WTC11 (cell line): ENCODE measurements at regions not wholly inside any gene's neighbourhood (a gene's known extent, or its start where the extent isn't known, plus 50 kb on each side); places are given as distances from the start of the nearest gene placed in this dataset.

ENCODE experiments used
- ATAC-seq: fragments of 200-7000 bp; cut with Tn5 transposase; 2 replicates; pipeline ENCODE4 v1.10.0; 2021; ENCODE audit warnings: mild to moderate bottlenecking, moderate library complexity
- CTCF ChIA-PET: fragments of 300-600 bp; sonication (Branson Sonifier 250); formaldehyde crosslinking; loops from one replicate; lab custom pipeline; 2021; ENCODE audit warnings: antibody characterized with exemption; lab: Charles Lee
- POLR2A ChIA-PET: fragments of 350-600 bp; sonication (Branson Sonifier 250); formaldehyde crosslinking; loops from one replicate; lab custom pipeline; 2021; ENCODE audit warnings: antibody characterized with exemption; lab: Charles Lee
- DNase-seq: peaks from one replicate; pipeline ENCODE4 v3.0.0; 2021; ENCODE audit warnings: low spot score
- H3K27ac Mint-ChIP-seq: 2 replicates; pipeline ENCODE4 v1.8.0; 2021; ENCODE audit warnings: mixed read lengths
- H3K27me3 Mint-ChIP-seq: 2 replicates; pipeline ENCODE4 v1.8.0; 2021; ENCODE audit warnings: low read depth, mild to moderate bottlenecking, moderate library complexity, mixed read lengths
- H3K36me3 Mint-ChIP-seq: 2 replicates; pipeline ENCODE4 v1.8.0; 2021; ENCODE audit warnings: mixed read lengths
- H3K4me1 Mint-ChIP-seq: 2 replicates; pipeline ENCODE4 v1.8.0; 2022; ENCODE audit warnings: mixed read lengths
- H3K4me3 Mint-ChIP-seq: 2 replicates; pipeline ENCODE4 v1.8.0; 2021; ENCODE audit warnings: mild to moderate bottlenecking, moderate library complexity, mixed read lengths
- H3K9me3 Mint-ChIP-seq: 2 replicates; pipeline ENCODE4 v1.8.0; 2021; ENCODE audit warnings: mixed read lengths
- ATF2 ChIP-seq: sonication (generic); formaldehyde crosslinking; IDR thresholded peaks from 2 replicates; pipeline ENCODE4 v1.8.1; 2022; ENCODE audit warnings: low read depth, missing genetic modification reagents, borderline replicate concordance
- CDX4 ChIP-seq: fragments of 250-450 bp; sonication (Bioruptor Pico); IDR thresholded peaks from 2 replicates; pipeline ENCODE4 v1.9.0; 2021; ENCODE audit warnings: moderate library complexity, mild to moderate bottlenecking, inconsistent platforms, borderline replicate concordance
- ERG ChIP-seq: fragments of 250-450 bp; sonication (Bioruptor Pico); IDR thresholded peaks from 2 replicates; pipeline ENCODE4 v1.8.0; 2021; ENCODE audit warnings: mild to moderate bottlenecking
- PREB ChIP-seq: sonication (generic); formaldehyde crosslinking; IDR thresholded peaks from 2 replicates; pipeline ENCODE4 v1.8.1; 2022; ENCODE audit warnings: mild to moderate bottlenecking, missing genetic modification reagents, moderate library complexity, borderline replicate concordance
- RORB ChIP-seq: fragments of 250-450 bp; sonication (Bioruptor Pico); IDR thresholded peaks from 2 replicates; pipeline ENCODE4 v1.9.0; 2021; ENCODE audit warnings: mild to moderate bottlenecking
- ZBTB21 ChIP-seq: sonication (generic); formaldehyde crosslinking; IDR thresholded peaks from 2 replicates; pipeline ENCODE4 v1.8.1; 2023; ENCODE audit warnings: mild to moderate bottlenecking, missing genetic modification reagents, borderline replicate concordance
- ZNF121 ChIP-seq: sonication (generic); formaldehyde crosslinking; IDR thresholded peaks from 2 replicates; pipeline ENCODE4 v1.8.0; 2023; ENCODE audit warnings: missing genetic modification reagents
- ZNF232 ChIP-seq: sonication (generic); formaldehyde crosslinking; IDR thresholded peaks from 2 replicates; pipeline ENCODE4 v1.8.0; 2022; ENCODE audit warnings: mild to moderate bottlenecking, missing genetic modification reagents
- ZNF317 ChIP-seq: sonication (generic); formaldehyde crosslinking; IDR thresholded peaks from 2 replicates; pipeline ENCODE4 v1.8.1; 2023; ENCODE audit warnings: low read depth, mild to moderate bottlenecking, moderate library complexity, missing genetic modification reagents, borderline replicate concordance
- ZNF512 ChIP-seq: sonication (generic); formaldehyde crosslinking; IDR thresholded peaks from 2 replicates; pipeline ENCODE4 v1.8.1; 2022; ENCODE audit warnings: missing genetic modification reagents, borderline replicate concordance
- TF ChIP-seq, protein P1 (sequence below): sonication (generic); formaldehyde crosslinking; IDR thresholded peaks from 2 replicates; pipeline ENCODE4 v1.8.1; 2023; ENCODE audit warnings: mild to moderate bottlenecking, missing genetic modification reagents, borderline replicate concordance
- TF ChIP-seq, protein P2 (sequence below): sonication (generic); formaldehyde crosslinking; IDR thresholded peaks from 2 replicates; pipeline ENCODE4 v1.8.1; 2023; ENCODE audit warnings: mild to moderate bottlenecking, moderate library complexity, missing genetic modification reagents
- TF ChIP-seq, protein P3 (sequence below): sonication (generic); formaldehyde crosslinking; IDR thresholded peaks from 2 replicates; pipeline ENCODE4 v1.8.0; 2022; ENCODE audit warnings: mild to moderate bottlenecking, missing genetic modification reagents
- TF ChIP-seq, protein P4 (sequence below): fragments of 250-450 bp; sonication (Bioruptor Pico); IDR thresholded peaks from 2 replicates; pipeline ENCODE4 v1.9.0; 2021; ENCODE audit warnings: mild to moderate bottlenecking
- TF ChIP-seq, protein P5 (sequence below): sonication (generic); formaldehyde crosslinking; IDR thresholded peaks from 2 replicates; pipeline ENCODE4 v1.8.1; 2023; ENCODE audit warnings: mild to moderate bottlenecking, missing genetic modification reagents, moderate library complexity
- TF ChIP-seq, protein P6 (sequence below): sonication (generic); formaldehyde crosslinking; IDR thresholded peaks from 2 replicates; pipeline ENCODE4 v1.8.1; 2022; ENCODE audit warnings: low read depth, mild to moderate bottlenecking, moderate library complexity, missing genetic modification reagents, borderline replicate concordance

DNA sequence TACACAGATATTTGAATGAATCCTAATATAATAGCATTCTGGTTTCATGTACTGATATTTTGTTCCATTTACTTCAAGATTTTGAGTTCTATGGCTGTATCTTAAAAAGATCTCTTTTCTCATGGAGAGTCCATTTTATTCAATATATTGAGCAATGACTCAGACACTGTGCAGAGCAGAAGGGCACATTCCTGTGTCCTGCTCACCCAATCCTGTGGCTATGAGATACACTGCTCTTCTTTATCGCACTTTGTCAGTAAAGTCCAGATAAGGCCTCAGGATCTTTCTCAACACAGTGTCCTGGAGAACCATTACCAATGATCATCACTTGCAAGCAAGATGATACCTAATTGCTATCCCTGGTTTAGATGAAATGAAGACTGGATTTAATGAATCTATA, 155.0 kb downstream of the CYSLTR2 start (continued):
- TF ChIP-seq, protein P1, sequence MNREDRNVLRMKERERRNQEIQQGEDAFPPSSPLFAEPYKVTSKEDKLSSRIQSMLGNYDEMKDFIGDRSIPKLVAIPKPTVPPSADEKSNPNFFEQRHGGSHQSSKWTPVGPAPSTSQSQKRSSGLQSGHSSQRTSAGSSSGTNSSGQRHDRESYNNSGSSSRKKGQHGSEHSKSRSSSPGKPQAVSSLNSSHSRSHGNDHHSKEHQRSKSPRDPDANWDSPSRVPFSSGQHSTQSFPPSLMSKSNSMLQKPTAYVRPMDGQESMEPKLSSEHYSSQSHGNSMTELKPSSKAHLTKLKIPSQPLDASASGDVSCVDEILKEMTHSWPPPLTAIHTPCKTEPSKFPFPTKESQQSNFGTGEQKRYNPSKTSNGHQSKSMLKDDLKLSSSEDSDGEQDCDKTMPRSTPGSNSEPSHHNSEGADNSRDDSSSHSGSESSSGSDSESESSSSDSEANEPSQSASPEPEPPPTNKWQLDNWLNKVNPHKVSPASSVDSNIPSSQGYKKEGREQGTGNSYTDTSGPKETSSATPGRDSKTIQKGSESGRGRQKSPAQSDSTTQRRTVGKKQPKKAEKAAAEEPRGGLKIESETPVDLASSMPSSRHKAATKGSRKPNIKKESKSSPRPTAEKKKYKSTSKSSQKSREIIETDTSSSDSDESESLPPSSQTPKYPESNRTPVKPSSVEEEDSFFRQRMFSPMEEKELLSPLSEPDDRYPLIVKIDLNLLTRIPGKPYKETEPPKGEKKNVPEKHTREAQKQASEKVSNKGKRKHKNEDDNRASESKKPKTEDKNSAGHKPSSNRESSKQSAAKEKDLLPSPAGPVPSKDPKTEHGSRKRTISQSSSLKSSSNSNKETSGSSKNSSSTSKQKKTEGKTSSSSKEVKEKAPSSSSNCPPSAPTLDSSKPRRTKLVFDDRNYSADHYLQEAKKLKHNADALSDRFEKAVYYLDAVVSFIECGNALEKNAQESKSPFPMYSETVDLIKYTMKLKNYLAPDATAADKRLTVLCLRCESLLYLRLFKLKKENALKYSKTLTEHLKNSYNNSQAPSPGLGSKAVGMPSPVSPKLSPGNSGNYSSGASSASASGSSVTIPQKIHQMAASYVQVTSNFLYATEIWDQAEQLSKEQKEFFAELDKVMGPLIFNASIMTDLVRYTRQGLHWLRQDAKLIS, result no peak
- TF ChIP-seq, protein P2, sequence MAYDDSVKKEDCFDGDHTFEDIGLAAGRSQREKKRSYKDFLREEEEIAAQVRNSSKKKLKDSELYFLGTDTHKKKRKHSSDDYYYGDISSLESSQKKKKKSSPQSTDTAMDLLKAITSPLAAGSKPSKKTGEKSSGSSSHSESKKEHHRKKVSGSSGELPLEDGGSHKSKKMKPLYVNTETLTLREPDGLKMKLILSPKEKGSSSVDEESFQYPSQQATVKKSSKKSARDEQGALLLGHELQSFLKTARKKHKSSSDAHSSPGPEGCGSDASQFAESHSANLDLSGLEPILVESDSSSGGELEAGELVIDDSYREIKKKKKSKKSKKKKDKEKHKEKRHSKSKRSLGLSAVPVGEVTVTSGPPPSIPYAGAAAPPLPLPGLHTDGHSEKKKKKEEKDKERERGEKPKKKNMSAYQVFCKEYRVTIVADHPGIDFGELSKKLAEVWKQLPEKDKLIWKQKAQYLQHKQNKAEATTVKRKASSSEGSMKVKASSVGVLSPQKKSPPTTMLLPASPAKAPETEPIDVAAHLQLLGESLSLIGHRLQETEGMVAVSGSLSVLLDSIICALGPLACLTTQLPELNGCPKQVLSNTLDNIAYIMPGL (CRISPR knock-in tag), result no peak
- TF ChIP-seq, protein P3, sequence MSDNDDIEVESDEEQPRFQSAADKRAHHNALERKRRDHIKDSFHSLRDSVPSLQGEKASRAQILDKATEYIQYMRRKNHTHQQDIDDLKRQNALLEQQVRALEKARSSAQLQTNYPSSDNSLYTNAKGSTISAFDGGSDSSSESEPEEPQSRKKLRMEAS (CRISPR knock-in tag), result no peak
- TF ChIP-seq PREB, result no peak
- TF ChIP-seq, all 79 proteins: peak for 0

- no peaks in the 10 kb centered on the region for H3K36me3 Mint-ChIP-seq
- H3K27ac Mint-ChIP-seq, result no peak overlapping the region
- ATAC-seq (no peak), DNase-seq (no peak)
- no peak overlapping the region for H3K4me3 Mint-ChIP-seq
- H3K27me3 Mint-ChIP-seq, result no peaks in the 10 kb centered on the region
- H3K4me1 Mint-ChIP-seq, result no peaks in the 10 kb centered on the region
- ChIA-PET CTCF (no interaction called here), POLR2A (no interaction called here)
- H3K9me3 Mint-ChIP-seq, result peaks cover 4% of the 10 kb centered on the region; the same call in 1 of the 2 replicates
- TF ChIP-seq, protein P1, result no peak
- TF ChIP-seq ZNF317 (CRISPR knock-in tag) (no peak), ZBTB21 (CRISPR knock-in tag) (no peak), ZNF121 (no peak), ERG (CRISPR knock-in tag) (no peak), ZNF232 (no peak), CDX4 (no peak), RORB (CRISPR knock-in tag) (no peak), ATF2 (no peak), ZNF512 (CRISPR knock-in tag) (no peak)
- TF ChIP-seq, protein P4, sequence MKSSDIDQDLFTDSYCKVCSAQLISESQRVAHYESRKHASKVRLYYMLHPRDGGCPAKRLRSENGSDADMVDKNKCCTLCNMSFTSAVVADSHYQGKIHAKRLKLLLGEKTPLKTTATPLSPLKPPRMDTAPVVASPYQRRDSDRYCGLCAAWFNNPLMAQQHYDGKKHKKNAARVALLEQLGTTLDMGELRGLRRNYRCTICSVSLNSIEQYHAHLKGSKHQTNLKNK, result no peak
- TF ChIP-seq, protein P5, sequence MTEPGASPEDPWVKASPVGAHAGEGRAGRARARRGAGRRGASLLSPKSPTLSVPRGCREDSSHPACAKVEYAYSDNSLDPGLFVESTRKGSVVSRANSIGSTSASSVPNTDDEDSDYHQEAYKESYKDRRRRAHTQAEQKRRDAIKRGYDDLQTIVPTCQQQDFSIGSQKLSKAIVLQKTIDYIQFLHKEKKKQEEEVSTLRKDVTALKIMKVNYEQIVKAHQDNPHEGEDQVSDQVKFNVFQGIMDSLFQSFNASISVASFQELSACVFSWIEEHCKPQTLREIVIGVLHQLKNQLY, result no peak
- TF ChIP-seq, protein P6, sequence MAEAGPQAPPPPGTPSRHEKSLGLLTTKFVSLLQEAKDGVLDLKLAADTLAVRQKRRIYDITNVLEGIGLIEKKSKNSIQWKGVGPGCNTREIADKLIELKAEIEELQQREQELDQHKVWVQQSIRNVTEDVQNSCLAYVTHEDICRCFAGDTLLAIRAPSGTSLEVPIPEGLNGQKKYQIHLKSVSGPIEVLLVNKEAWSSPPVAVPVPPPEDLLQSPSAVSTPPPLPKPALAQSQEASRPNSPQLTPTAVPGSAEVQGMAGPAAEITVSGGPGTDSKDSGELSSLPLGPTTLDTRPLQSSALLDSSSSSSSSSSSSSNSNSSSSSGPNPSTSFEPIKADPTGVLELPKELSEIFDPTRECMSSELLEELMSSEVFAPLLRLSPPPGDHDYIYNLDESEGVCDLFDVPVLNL (CRISPR knock-in tag), result no peak
Measured at GRCh38 chr13:48810013-48810412, 156.3 kb downstream of the CYSLTR2 start.
